ENCODE measurements at regions not wholly inside any gene's neighbourhood (a gene's known extent, or its start where the extent isn't known, plus 50 kb on each side); places are given as distances from the start of the nearest gene placed in this dataset.
"Not testable (repeated sequence)": the region's sequence is repeated elsewhere in the genome, so short reads cannot be mapped to it uniquely, and the experiment has no call there.

- no peaks in the 10 kb centered on the region for H3K36me3 ChIP-seq (ENCODE audit: insufficient read depth, low read length)
- H3K9me3 ChIP-seq (ENCODE audit: control insufficient read depth in 1 of 2, low read length in 2 of 2) = no peaks in the 10 kb centered on the region
- POLR2A ChIA-PET (ENCODE audit: partially characterized antibody) = no interaction called here
- no peaks in the 10 kb centered on the region for H3K27me3 ChIP-seq (ENCODE audit: insufficient read depth, low read length)
- Mint-ChIP-seq H3K4me1 (no peaks in the 10 kb centered on the region), H3K27ac (no peak overlapping the region), H3K9me3 (peaks cover 0 to 6% (median 2%) of the 10 kb centered on the region in 8 donors), H3K4me3 (no peak overlapping the region), H3K36me3 (no peaks in the 10 kb centered on the region), H3K27me3 (no peaks in the 10 kb centered on the region)
- intact Hi-C loops (cut with micrococcal nuclease) = no loop called here
- no peak overlapping the region for H3K27ac ChIP-seq (ENCODE audit: low read depth, low read length)
- CTCF ChIA-PET (ENCODE audit: partially characterized antibody) = no interaction called here
- no peak overlapping the region for H3K4me3 ChIP-seq (ENCODE audit: low read length in 2 of 2)
- no peak for DNase-seq
- no peaks in the 10 kb centered on the region for H3K4me1 ChIP-seq (ENCODE audit: insufficient read depth, low read length)
Observed at GRCh38 chr4:134722306-134722705, 520.7 kb upstream of the PABPC4L start.

GRCh38 chr4:134720030-134720429 lies 518.4 kb upstream of the PABPC4L start:
- POLR2A ChIA-PET (ENCODE audit: partially characterized antibody) = interaction anchor here (0.5 kb wide), 1 partner anchor 58 kb away, joined by 3 read pairs; no protein-coding TSS in a partner anchor

DNA sequence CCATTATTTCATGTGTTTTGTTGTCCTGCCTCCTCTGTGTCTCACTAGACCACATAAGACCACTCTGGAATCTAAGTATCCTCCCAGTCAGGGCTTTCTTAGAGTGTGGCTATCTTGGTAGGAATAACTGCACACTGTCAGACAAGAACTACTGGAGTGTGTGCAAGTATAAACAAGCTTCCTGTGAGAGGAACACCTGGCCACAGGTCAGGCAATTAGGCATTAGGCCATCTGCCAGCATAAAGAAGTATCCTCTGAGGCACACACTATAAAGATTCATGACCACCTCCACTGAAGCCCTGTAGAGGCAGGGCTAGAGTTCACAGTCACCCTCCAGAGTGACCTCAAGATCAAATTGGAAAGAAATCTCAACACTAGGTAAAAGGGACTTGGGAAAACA lies 507.0 kb upstream of the PABPC4L start:
- Mint-ChIP-seq H3K4me3 (no peak overlapping the region), H3K36me3 (no peaks in the 10 kb centered on the region), H3K9me3 (peaks cover 0 to 18% (median 8%) of the 10 kb centered on the region in 8 donors), H3K27ac (no peak overlapping the region), H3K27me3 (no peaks in the 10 kb centered on the region), H3K4me1 (no peaks in the 10 kb centered on the region)
- ChIA-PET CTCF (ENCODE audit: partially characterized antibody) (no interaction called here), POLR2A (ENCODE audit: partially characterized antibody) (no interaction called here)
- no peaks in the 10 kb centered on the region for H3K4me1 ChIP-seq (ENCODE audit: insufficient read depth, low read length)
- no peak overlapping the region for H3K27ac ChIP-seq (ENCODE audit: low read depth, low read length)
- H3K9me3 ChIP-seq (ENCODE audit: control insufficient read depth in 1 of 2, low read length in 2 of 2) = no peaks in the 10 kb centered on the region
- DNase-seq = no peak
- H3K27me3 ChIP-seq (ENCODE audit: insufficient read depth, low read length) = no peaks in the 10 kb centered on the region
- intact Hi-C loops (cut with micrococcal nuclease) = no loop called here
- no peak overlapping the region for H3K4me3 ChIP-seq (ENCODE audit: low read length in 2 of 2)
- H3K36me3 ChIP-seq (ENCODE audit: insufficient read depth, low read length) = no peaks in the 10 kb centered on the region

More at GRCh38 chr4:134720030-134720429, 518.4 kb upstream of the PABPC4L start:
- H3K27me3 ChIP-seq (ENCODE audit: insufficient read depth, low read length) = no peaks in the 10 kb centered on the region
- no peak overlapping the region for H3K4me3 ChIP-seq (ENCODE audit: low read length in 2 of 2)
- no peaks in the 10 kb centered on the region for H3K27me3 Mint-ChIP-seq
- no peaks in the 10 kb centered on the region for H3K4me1 ChIP-seq (ENCODE audit: insufficient read depth, low read length)
- CTCF ChIA-PET (ENCODE audit: partially characterized antibody) = no interaction called here
- H3K4me1 Mint-ChIP-seq = no peaks in the 10 kb centered on the region
- H3K4me3 Mint-ChIP-seq = no peak overlapping the region
- no peaks in the 10 kb centered on the region for H3K36me3 ChIP-seq (ENCODE audit: insufficient read depth, low read length)
- no peak overlapping the region for H3K27ac ChIP-seq (ENCODE audit: low read depth, low read length)
- intact Hi-C loops (cut with micrococcal nuclease) = no loop called here
- no peaks in the 10 kb centered on the region for H3K9me3 ChIP-seq (ENCODE audit: control insufficient read depth in 1 of 2, low read length in 2 of 2)
- H3K9me3 Mint-ChIP-seq = peaks cover 0 to 9% (median 4%) of the 10 kb centered on the region in 8 donors
- no peak for DNase-seq
- H3K36me3 Mint-ChIP-seq = no peaks in the 10 kb centered on the region
- no peak overlapping the region for H3K27ac Mint-ChIP-seq

DNA sequence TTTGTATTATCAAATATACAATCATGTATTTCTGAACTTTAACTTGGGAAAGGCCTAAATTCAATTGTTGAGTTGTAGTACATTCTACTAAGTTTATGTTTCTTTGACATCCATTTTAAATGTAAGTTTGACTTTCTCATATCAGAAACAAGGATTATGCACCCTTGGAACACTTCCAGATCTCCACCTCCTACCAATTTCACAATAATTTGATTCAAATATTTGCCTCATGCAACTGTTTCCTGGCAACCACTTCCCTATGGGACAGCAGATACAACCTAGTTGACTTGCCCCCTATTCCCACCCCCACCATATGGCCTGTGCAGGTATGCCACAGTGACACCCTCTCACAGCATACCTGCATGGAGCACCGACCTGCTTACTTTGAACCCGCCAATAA lies 506.4 kb upstream of the PABPC4L start:
- no peak for DNase-seq
- no peaks in the 10 kb centered on the region for H3K27me3 ChIP-seq (ENCODE audit: insufficient read depth, low read length)
- intact Hi-C loops (cut with micrococcal nuclease) = no loop called here
- H3K9me3 ChIP-seq (ENCODE audit: control insufficient read depth in 1 of 2, low read length in 2 of 2) = no peaks in the 10 kb centered on the region
- no peaks in the 10 kb centered on the region for H3K4me1 Mint-ChIP-seq
- no peak overlapping the region for H3K4me3 Mint-ChIP-seq
- H3K36me3 ChIP-seq (ENCODE audit: insufficient read depth, low read length) = no peaks in the 10 kb centered on the region
- H3K9me3 Mint-ChIP-seq = peaks cover 0 to 17% (median 8%) of the 10 kb centered on the region in 8 donors
- no peak overlapping the region for H3K27ac ChIP-seq (ENCODE audit: low read depth, low read length)
- CTCF ChIA-PET (ENCODE audit: partially characterized antibody) = no interaction called here
- H3K4me3 ChIP-seq (ENCODE audit: low read length in 2 of 2) = no peak overlapping the region
- no peaks in the 10 kb centered on the region for H3K36me3 Mint-ChIP-seq
- H3K27me3 Mint-ChIP-seq = no peaks in the 10 kb centered on the region
- POLR2A ChIA-PET (ENCODE audit: partially characterized antibody) = no interaction called here
- no peak overlapping the region for H3K27ac Mint-ChIP-seq
- H3K4me1 ChIP-seq (ENCODE audit: insufficient read depth, low read length) = no peaks in the 10 kb centered on the region

- Histone ChIP-seq H3K9me3 (ENCODE audit: control insufficient read depth in 1 of 2, low read length in 2 of 2) (no peaks in the 10 kb centered on the region), H3K36me3 (ENCODE audit: insufficient read depth, low read length) (no peaks in the 10 kb centered on the region), H3K4me1 (ENCODE audit: insufficient read depth, low read length) (no peaks in the 10 kb centered on the region), H3K27me3 (ENCODE audit: insufficient read depth, low read length) (no peaks in the 10 kb centered on the region), H3K4me3 (ENCODE audit: low read length in 2 of 2) (no peak overlapping the region), H3K27ac (ENCODE audit: low read depth, low read length) (no peak overlapping the region)
- POLR2A ChIA-PET (ENCODE audit: partially characterized antibody) = no interaction called here
- intact Hi-C loops (cut with micrococcal nuclease) = no loop called here
- Mint-ChIP-seq H3K4me3 (no peak overlapping the region), H3K27me3 (no peaks in the 10 kb centered on the region), H3K27ac (no peak overlapping the region), H3K9me3 (peaks cover 0 to 17% (median 4%) of the 10 kb centered on the region in 8 donors), H3K36me3 (no peaks in the 10 kb centered on the region), H3K4me1 (no peaks in the 10 kb centered on the region)
- CTCF ChIA-PET (ENCODE audit: partially characterized antibody) = no interaction called here
- DNase-seq = no peak
Observed at GRCh38 chr4:134702374-134702773, 500.8 kb upstream of the PABPC4L start.

- intact Hi-C loops (cut with micrococcal nuclease) = no loop called here
- H3K27ac Mint-ChIP-seq = no peak overlapping the region
Observed at GRCh38 chr4:134700251-134700650, 498.7 kb upstream of the PABPC4L start.

DNA sequence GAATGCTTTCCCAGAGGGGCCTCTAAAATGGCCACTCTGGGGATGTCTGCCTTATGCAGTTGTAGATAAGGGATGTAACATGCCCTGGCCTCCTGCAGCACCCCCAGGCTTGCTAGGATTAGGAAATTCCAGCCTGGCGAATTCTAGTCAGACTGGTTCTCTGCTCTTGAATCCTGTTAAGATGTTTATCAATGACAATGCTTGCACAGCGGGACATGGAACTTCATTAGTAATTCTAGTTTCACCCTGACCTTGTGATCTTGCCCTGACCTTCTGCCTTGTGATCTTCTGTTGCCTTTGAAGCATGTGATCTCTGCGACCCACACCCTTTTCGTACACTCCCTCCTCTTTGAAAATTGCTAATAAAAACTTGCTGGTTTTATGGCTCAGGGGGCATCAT lies 497.2 kb upstream of the PABPC4L start:
- H3K36me3 Mint-ChIP-seq; CTCF ChIA-PET (ENCODE audit: partially characterized antibody); DNase-seq; H3K4me3 ChIP-seq (ENCODE audit: low read length in 2 of 2); H3K27me3 ChIP-seq (ENCODE audit: insufficient read depth, low read length); intact Hi-C loops (cut with micrococcal nuclease); H3K9me3 ChIP-seq (ENCODE audit: control insufficient read depth in 1 of 2, low read length in 2 of 2); H3K36me3 ChIP-seq (ENCODE audit: insufficient read depth, low read length); H3K27me3 Mint-ChIP-seq; H3K27ac ChIP-seq (ENCODE audit: low read depth, low read length); H3K27ac Mint-ChIP-seq; H3K4me3 Mint-ChIP-seq; POLR2A ChIA-PET (ENCODE audit: partially characterized antibody); H3K4me1 ChIP-seq (ENCODE audit: insufficient read depth, low read length); H3K4me1 Mint-ChIP-seq: not testable (repeated sequence)
- peaks cover 0 to 21% (median 7%) of the 10 kb centered on the region in 8 donors for H3K9me3 Mint-ChIP-seq

More at GRCh38 chr4:134700251-134700650, 498.7 kb upstream of the PABPC4L start:
- no peak overlapping the region for H3K4me3 ChIP-seq (ENCODE audit: low read length in 2 of 2)
- H3K27me3 ChIP-seq (ENCODE audit: insufficient read depth, low read length) = no peaks in the 10 kb centered on the region
- peaks cover 0 to 17% (median 6%) of the 10 kb centered on the region in 8 donors for H3K9me3 Mint-ChIP-seq
- H3K4me1 ChIP-seq (ENCODE audit: insufficient read depth, low read length) = no peaks in the 10 kb centered on the region
- no peak overlapping the region for H3K4me3 Mint-ChIP-seq
- no peaks in the 10 kb centered on the region for H3K36me3 ChIP-seq (ENCODE audit: insufficient read depth, low read length)
- POLR2A ChIA-PET (ENCODE audit: partially characterized antibody) = no interaction called here
- DNase-seq = no peak
- H3K4me1 Mint-ChIP-seq = no peaks in the 10 kb centered on the region
- H3K27ac ChIP-seq (ENCODE audit: low read depth, low read length) = no peak overlapping the region
- no peaks in the 10 kb centered on the region for H3K36me3 Mint-ChIP-seq
- CTCF ChIA-PET (ENCODE audit: partially characterized antibody) = no interaction called here
- H3K27me3 Mint-ChIP-seq = no peaks in the 10 kb centered on the region
- no peaks in the 10 kb centered on the region for H3K9me3 ChIP-seq (ENCODE audit: control insufficient read depth in 1 of 2, low read length in 2 of 2)

- CTCF ChIA-PET (ENCODE audit: partially characterized antibody) = no interaction called here
Observed at GRCh38 chr4:134695433-134695832, 493.8 kb upstream of the PABPC4L start.

More at GRCh38 chr4:134695433-134695832, 493.8 kb upstream of the PABPC4L start:
- Histone ChIP-seq H3K27me3 (ENCODE audit: insufficient read depth, low read length) (no peaks in the 10 kb centered on the region), H3K36me3 (ENCODE audit: insufficient read depth, low read length) (no peaks in the 10 kb centered on the region), H3K4me1 (ENCODE audit: insufficient read depth, low read length) (no peaks in the 10 kb centered on the region), H3K27ac (ENCODE audit: low read depth, low read length) (no peak overlapping the region), H3K9me3 (ENCODE audit: control insufficient read depth in 1 of 2, low read length in 2 of 2) (peaks cover 0 to 3% of the 10 kb centered on the region in 2 donors), H3K4me3 (ENCODE audit: low read length in 2 of 2) (no peak overlapping the region)
- peaks cover 5 to 26% (median 8%) of the 10 kb centered on the region in 8 donors for H3K9me3 Mint-ChIP-seq
- no peak overlapping the region for H3K27ac Mint-ChIP-seq
- no peak overlapping the region for H3K4me3 Mint-ChIP-seq
- no peak for DNase-seq
- H3K36me3 Mint-ChIP-seq = no peaks in the 10 kb centered on the region
- H3K4me1 Mint-ChIP-seq = no peaks in the 10 kb centered on the region
- POLR2A ChIA-PET (ENCODE audit: partially characterized antibody) = no interaction called here
- H3K27me3 Mint-ChIP-seq = no peaks in the 10 kb centered on the region
- intact Hi-C loops (cut with micrococcal nuclease) = no loop called here
